GM19239 (cell line): ENCODE measurements at regions not wholly inside any gene's neighbourhood (a gene's known extent, or its start where the extent isn't known, plus 50 kb on each side); places are given as distances from the start of the nearest gene placed in this dataset.
"Not testable (repeated sequence)": the region's sequence is repeated elsewhere in the genome, so short reads cannot be mapped to it uniquely, and the experiment has no call there.

Source experiments
- DNase-seq: peaks from one replicate; pipeline ENCODE4 v3.0.0; 2011; ENCODE audit warnings: low spot score; ENCODE audit not compliant: insufficient read length
- FAIRE-seq: peaks from 2 replicates; lab custom pipeline; 2011; peaks lifted over from hg19 to GRCh38; lab: Jason Lieb, UNC

DNA sequence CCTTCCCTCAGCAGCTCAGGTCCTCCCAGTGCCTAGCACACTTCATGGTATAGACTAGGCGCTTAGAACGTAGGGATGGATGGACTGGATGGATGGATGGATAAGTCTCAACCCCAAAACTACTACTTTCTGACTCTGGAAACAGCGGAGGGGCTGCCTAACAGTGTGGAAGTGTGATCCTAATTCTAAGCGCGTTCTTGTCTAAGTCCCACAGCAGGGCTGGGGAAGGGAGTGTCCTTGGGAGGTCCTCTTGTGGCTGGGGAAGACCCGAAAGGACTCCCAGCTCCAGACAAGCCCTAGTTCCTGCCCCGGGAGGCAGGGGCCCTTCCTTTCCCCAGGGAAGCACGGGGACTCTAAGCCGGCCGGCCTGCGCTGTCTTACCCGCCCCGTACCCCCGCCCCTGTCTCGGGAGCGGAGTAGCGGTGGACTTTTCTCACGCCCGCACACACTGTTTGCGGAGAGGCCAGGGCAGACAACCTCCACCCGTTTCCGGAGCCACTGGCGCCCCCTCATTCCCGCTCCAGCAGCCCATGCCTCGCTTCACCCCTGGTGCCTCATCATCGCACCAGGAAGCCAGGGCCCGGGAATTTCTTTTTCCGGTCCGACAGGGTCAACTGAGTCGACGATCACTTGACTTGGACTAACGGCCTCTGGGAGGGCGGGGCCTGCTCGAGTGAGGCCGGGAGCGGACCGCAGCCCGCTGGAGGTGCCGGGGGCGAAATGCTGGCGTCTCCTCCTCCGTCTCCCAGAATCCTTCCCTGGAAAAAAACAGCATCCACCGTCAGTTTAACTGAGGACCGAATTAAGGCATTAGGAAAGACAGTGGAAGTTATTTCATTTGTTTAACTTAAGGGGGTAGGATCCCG lies 133.3 kb downstream of the TBC1D2B start:
- DNase-seq, result peak; percentile 44
- FAIRE-seq, result peak; percentile 75

DNA sequence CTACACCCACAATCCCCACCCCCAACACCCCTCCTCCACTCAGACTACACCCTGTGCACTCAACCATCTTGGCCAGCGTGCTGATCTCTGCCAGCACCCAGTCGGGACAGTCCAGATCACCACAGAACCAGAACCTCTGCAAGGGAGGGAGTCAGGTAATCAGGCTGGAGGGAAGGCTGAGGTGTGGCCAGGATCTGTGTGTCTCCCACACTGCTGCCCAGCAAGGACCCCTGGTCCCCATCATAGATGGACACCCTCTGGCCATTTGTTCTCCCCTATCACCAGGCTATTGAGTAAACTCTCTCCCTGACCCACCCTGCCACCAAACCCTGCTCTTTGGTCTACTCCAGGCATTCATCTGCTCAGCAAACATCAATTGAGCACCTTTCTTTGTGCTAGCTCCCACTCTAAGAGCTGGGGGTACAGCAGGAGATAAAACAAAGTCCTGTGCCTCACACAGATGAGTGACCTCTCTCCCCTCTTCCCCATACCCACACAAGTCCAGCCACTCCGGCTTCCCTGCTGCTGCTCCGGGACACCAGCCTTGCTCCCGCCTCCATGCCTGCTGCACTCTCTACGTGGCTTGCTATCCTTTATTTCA lies 134.8 kb downstream of the TBC1D2B start:
- FAIRE-seq (no peak), DNase-seq (no peak)

DNA sequence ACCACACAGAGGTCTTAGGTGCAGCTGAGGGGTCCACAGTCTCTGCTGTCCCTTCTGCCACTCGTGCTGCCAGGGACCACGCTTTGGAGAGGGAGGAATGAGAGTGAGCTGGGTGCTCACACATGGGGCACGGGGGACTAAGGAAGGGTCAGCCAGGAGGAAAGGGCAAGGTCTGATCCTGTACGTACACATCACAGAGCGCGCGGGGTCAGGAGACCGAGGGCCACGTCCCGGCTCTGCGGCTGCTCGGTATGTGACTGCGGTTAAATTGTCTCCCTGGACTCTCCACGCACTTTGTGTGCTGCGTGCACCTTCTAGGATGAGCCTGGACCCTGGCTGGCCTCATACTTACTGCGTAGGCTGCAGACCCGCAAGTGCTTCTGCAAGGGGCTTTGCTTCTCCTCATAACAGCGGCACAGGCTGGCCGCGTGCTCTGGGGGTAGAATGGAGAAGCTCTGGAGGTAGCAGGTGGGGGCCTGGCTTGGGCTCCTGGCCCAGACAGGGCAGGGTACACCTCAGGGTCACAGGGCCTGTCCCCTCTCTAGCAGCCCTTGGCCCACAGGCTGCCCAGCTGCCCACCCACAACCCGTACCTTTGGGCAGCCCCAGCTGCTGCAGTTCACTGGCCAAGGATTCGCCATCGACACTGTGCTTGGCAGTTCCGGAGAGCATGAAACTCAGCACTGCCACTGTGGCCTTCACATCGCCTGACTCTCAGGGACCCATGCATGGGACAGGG lies 136.3 kb downstream of the TBC1D2B start:
- not testable (repeated sequence) for DNase-seq

DNA sequence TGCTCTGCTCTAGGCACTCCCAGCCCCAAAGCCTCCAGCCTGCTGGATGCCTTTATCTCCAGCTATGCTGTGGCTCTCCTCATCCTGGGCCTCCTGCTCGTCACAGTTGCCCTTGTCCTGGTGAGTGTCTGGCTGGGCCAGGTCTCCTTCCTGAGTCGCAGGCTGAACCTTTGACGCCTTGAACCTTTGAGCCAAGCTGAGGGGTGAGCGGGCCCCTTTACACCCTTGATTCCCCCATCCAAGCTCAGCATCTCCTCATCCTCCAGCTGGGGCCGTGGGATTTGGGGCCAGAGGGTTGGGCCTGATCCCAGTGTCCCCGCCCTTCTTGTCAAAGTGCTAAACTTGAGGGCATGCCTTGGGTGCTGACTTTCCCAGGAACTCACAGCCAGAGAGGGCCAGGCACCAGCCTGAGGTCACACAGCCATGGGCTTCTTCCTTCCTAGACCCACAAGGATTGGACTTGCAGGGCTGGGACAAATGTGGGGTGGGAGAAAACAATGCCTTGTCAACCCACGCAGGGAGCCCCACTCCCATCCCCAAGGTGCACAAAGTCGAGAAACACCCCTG lies 137.0 kb downstream of the TBC1D2B start:
- DNase-seq (no peak), FAIRE-seq (no peak)

More for the DNA sequence above, 136.3 kb downstream of the TBC1D2B start:
- FAIRE-seq, result not testable (repeated sequence)

DNA sequence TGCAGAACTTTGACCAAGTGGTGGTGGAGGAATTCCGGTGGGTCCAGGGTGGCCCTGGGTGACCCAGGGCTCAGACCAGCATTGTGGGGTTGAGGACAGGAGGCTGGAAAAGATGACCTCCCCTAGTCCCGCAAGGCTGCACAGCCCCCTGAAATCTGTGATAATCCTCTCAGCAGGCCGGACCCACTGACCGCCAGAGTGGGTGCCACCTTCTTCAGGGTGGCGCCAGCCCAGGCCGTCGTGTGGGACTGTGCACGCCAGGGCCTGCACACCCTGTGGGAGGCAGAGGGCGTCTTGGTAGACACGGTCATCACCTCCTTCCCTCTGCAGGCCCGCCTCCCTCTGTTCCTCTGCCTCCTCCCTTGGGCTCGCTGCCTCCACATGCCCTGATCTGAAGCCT lies 137.7 kb downstream of the TBC1D2B start:
- DNase-seq (no peak), FAIRE-seq (no peak)

DNA sequence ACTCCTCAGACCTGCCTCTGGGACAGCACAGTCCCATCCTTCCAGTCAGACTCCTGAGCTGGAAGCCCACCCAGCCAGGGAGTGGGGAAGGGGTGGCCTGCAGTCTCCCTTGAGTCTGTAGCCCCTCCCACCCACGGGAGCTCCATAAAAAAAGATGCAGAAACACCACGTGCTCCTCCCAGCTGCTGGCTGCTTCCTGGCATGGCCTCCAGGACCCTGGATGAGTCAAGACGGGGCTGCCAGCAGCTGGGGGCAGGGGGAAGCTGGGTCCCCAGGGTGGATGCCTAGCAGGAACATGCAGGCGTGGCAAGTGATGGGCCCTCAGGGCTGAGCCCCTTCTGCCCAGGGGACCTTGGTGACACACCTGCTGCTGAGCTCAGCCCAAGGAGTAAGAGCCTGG lies 138.5 kb downstream of the TBC1D2B start:
- DNase-seq, FAIRE-seq: not testable (repeated sequence)

DNA sequence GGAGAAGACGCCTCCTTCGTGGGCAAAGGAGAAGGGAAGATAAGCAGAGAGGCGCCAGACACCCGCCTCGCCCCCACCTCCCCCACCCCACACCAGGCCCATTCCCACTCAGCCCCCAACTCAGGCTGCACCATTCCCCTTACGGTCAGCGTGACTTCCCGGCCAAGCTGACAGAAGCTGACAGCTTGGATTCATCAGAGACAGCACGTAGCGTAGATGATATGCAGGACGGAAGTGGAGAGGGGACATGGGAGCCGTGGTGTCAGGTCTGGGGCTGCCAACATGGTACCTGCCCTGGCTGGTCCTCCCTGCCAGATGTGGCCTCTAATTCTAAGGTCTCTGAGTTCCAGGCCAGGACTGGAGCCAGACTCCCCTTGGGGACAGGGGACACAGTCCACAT lies 139.0 kb downstream of the TBC1D2B start:
- not testable (repeated sequence) for DNase-seq, FAIRE-seq

DNA sequence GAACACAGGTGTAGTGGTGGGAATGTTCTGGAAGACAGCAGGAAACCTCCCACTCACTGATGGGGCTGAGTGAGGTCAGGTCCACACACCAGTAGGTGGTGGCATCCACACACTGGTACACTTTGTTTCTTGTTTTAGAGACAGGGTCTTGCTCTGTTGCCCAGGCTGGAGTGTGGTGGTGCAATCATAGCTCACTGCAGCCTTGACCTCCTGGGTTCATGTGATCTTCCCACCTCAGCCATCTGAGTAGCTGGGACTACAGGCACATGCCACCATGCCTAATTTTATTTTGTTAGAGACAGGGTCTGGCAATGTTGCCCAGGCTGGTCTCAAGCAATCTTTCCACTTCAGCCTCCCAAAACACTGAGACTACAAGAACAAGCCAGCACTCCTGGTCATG lies 140.9 kb downstream of the TBC1D2B start:
- not testable (repeated sequence) for FAIRE-seq

DNA sequence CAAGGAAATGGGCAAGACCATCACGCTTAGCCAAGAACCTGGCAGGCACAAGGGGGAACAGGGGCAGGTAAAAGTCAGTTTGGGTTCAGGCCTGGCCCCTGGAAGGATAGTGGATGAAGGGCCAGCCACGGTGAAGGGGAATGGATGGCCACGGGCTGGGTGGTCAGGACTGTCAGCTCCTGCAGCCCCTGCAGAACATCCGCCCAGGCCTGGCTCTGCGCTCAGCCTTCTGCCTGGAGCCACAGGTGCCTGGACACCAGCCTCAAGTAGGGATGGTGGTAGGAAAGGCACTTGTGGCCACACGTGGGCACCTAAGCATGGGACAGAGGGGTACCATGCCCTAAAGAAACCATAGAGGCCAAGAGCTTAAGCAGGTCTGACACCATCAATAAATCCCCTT lies 143.0 kb downstream of the TBC1D2B start:
- FAIRE-seq, DNase-seq: not testable (repeated sequence)

More for the DNA sequence above, 140.9 kb downstream of the TBC1D2B start:
- DNase-seq, result not testable (repeated sequence)

DNA sequence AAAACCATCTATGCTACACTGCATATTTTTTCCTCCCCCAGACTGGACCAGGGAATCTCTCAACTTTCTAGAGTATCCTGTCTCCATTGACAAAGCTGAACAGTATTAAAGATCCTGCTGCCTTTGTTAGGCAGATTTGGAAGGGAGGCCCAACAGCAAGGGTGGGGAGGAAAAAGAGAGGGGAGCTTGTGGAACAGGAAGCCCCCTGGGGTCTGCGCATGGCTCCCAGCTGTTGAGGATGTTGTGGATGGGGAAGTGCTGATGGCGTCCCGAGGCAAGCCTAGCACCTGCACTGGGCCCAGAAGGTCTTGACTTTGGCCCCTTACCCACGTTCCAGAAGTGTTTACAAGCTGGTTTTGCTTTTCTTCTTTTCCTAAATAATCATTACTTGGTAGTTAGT lies 146.6 kb downstream of the TBC1D2B start:
- not testable (repeated sequence) for DNase-seq

DNA sequence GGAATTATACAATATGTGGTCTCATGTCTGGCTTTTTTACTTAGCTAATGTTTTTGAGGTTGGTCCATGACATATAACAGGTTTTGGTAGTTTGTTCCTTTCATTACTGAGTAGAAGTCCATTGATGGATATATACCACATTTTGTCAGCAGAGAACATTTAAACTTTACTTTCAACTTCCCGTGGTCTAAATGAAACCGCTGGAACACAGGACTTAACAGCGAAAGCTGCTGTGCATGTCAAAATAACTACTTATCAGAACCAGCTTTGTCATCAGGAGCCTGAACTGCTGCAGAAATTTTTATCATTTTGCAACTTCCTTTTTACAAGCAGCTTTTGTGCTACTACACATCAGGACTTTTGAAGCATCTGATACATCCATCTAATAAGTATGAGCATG lies 147.0 kb downstream of the TBC1D2B start:
- FAIRE-seq, DNase-seq: not testable (repeated sequence)

More for the DNA sequence above, 146.6 kb downstream of the TBC1D2B start:
- not testable (repeated sequence) for FAIRE-seq

DNA sequence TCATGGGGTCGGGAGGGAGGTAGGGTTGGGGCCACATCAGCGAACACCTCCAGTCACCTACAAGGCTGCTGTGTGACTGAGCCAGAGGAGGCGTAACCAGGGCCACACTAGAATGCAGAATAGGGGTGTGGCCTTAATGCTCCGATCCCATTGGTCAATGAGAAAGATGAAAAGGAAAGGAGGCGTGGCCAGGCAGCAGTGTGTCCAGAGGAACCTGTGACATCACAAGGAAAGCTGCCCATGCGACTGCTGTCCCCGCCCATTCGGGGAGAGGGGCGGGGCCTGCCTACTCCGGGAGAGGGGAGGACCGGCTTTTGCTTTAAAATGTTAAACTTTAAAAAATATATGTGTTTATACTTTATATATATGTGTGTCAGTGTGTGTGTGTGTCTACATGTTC lies 150.7 kb downstream of the TBC1D2B start:
- not testable (repeated sequence) for DNase-seq, FAIRE-seq

DNA sequence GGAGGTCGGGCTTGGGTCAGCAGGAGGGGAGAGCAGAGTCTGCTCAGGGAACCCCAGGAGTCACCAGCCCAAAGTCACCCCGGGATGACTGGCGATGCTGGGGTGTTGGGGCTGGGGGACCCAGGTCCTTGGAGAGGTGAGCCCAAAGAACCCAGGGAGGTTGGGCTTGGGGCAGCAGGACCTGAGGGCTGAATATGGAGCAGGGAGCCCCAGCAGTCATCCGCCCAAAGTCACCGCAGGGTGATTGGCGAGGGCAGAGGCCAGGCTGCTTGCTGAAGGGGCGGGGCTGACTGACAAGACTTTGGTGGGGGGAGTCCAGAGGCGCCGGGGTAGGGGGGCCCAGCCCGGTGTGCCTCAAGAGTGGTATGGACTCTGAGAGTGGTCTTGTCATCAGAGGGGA lies 151.2 kb downstream of the TBC1D2B start:
- not testable (repeated sequence) for DNase-seq, FAIRE-seq

DNA sequence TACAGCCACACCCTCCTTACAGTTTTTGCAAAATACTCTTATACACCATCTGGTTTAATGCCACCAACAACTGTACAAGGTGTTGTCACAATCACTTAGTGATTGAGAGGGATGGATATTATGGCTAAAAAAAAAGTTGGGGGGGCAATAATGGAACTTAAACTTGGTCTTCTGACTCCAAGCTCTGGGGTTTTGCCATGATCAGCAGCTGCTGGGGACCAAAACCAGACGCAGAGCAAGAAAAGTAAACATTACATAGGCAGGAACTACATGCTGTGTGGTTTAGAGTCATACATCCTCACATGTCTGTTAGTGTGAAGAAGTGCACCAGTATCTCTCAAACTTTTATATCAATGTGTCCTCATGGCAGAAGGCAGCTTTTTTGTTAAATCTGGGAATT lies 152.4 kb downstream of the TBC1D2B start:
- DNase-seq, FAIRE-seq: not testable (repeated sequence)

DNA sequence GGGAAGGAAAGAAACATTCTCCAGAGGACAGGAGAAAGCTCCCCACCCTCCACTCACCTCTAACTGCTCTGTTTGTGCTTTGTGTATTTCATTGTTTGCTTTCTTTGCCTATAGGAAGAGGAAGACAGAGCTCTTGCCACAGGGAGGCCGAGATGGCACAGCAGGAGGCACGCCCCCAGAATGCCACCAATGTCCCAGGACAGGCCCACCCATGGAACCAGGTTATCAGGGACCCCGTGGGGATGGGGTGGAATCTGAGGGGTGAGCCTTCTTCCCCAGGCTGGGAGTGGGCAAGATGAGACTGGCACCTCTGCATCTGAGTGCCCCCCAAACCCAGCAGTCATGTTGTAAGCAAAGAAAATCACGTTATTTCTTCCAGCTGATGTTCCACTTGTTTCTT lies 155.8 kb downstream of the TBC1D2B start:
- FAIRE-seq (no peak), DNase-seq (no peak)

DNA sequence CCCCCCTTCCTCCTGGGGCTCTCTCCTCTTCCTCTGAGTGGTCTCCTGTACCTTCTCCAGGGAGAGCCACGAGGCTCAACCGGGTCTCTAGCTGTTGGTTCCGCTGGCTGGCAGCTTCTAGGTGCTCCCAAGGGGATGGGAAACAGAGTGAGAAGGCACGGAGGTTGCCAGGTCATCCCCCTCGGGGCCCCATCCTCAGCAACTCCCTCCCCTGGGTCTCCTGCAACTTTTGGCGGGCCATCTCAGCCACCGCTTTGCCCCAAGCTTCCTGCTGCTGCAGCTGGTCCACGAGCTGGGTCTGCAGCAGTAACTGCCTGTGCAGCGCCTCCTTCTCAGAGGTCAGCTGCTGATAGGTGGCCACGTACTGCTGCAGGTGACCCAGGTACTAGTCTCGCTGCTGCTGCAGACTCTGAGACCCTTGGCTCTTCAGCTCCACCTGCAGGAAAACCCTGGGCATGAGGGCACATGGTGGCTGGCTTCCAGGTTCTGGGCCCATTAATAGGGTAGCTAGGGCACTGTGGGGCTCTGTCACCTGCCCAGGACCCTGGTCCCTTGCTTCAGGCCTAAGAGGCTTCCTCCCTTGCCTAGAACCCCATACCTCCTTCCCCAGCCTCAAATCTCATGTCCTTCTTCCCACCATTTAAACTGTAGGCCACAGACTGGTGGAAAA lies 160.4 kb downstream of the TBC1D2B start:
- not testable (repeated sequence) for DNase-seq, FAIRE-seq

DNA sequence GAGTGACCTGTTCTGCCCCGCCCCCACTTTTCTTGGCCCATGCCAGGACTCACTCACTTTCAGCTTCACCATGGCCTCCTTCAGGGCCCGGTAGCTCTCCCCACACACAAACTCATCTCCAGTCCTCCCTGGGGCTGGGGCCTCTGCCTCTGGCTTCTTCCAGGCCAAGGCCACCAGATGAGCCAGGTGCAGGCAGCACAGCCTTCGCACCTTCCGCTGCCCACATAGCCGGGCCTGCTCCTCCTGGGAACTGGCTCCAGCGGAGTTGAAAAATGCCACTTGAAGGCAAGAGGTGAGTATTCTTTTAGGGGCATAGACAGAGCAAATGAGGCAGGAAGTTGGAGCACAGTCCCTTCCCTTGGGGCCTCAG lies 161.6 kb downstream of the TBC1D2B start:
- not testable (repeated sequence) for FAIRE-seq, DNase-seq

DNA sequence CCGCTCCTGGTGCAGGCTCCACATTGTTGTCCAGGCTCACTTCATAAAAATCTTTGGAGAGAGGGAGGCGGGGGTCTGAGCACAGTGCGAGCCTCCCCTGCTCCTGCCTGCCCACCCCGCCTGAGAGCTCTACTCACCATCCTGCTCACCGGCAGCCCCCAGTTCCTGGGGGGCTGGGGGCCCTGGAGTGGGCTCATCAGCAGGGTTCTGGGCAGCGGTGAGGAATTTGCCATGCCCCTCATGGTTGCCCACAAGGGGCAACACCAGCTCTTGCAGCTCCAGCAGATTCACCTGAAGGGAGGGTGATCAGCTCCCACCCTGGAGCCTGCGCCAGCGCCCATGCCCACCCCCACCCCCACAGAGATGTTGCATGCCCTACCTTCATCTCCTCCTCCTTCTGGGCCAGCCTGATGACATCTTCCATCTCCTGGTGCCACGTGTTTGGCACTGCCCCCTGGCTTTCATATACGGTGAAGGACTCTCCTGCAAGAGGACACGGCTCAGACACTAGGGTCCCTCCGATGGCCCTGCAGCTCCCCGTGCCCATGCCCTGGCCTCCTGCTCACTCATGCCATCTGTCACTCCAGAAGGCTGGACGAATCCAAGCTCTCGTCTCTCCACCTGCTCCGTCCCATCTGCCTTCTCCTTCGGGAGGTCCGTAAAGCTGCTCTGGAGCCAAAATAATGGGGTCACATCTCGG lies 162.1 kb downstream of the TBC1D2B start:
- no peak for DNase-seq
- no peak for FAIRE-seq

DNA sequence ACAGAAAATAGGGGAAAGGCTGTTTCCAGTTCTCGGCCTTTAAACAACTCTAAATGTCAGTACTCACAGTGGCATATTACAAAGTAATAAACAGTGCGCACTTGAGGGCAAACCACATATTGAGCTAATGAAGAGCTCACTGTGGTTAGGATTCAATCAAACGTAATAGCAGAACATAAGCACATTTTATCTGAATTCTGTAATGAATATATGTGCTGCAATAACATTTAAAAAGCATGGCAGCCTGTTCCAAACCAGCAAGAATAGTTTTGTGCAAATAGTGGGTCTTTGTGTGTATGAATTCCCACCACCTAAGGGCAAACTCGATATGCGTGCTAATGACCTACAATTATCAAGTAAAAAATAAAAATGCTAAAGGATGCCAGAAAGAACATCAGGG lies 163.0 kb downstream of the TBC1D2B start:
- DNase-seq, FAIRE-seq: not testable (repeated sequence)
